ENCODE measurements at regions not wholly inside any gene's neighbourhood (a gene's known extent, or its start where the extent isn't known, plus 50 kb on each side); places are given as distances from the start of the nearest gene placed in this dataset.

DNA sequence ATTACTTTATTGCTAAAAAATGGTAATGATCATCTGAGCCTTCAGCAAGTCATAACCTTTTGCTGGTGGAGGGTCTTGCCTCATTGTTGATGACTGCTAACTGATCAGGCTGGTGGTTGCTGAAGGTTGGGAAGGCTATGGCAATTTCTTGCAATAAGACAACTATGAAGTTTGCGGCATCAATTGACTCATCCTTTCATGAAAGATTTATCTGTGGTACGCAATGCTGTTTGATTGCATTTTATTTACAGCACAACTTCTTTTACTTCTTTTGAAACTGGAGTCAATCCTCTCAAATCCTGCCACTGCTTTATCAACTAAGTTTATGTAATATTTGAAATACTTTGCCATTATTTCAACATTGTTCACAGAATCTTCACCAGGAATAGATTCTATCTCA is 58.3 kb upstream of the ACO1 start:
- TF ChIP-seq CTCF (IDR thresholded peaks at IDR 0.05) (no peak), POLR2A (IDR thresholded peaks at IDR 0.05) (no peak)

Measured in thyroid gland (tissue), 4 donors.